ENCODE measurements at regions not wholly inside any gene's neighbourhood (a gene's known extent, or its start where the extent isn't known, plus 50 kb on each side); places are given as distances from the start of the nearest gene placed in this dataset.

DNA sequence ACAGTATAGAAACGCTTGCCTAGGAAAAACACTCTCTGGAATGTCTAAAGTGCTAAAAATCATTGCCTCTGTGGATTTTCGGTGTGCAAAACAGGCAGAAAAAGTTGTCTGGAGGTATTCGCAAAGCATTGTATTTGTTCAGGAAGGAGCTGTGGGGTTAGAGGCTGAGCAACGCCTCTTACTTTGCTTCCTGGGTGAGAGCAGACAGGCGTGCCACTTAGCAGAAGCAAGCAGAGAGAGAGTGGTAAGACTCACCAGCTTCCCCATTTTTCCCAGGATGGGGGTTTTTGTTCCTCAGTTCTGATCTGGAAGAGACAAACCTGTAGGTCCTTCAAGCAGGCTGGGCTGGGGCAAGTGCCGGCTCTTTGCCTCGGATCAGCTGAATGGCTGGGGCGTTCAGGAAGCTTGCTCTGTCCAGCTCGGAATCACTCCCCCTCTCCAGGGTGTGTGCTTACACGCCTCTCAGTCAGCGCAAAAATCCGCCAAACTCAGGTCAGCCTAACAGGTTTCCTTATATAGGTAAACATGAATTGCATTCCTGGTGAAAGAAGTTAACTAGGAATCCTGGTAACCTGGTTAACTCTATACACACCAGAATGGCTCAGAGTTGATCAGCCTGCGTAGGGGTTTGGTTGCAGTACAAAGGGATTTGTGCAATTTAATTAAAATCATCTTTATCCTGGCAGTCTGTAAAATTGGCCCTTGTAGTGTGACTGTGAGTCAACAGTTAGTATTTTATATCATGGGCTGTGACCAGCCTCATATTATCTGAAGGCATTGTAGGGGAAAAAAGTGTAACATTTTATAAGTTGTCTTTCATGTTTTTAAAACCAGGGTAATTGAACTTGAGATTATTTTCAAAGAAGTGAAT is 213.1 kb upstream of the MID1 start (continued):
- TF ChIP-seq, protein P1, sequence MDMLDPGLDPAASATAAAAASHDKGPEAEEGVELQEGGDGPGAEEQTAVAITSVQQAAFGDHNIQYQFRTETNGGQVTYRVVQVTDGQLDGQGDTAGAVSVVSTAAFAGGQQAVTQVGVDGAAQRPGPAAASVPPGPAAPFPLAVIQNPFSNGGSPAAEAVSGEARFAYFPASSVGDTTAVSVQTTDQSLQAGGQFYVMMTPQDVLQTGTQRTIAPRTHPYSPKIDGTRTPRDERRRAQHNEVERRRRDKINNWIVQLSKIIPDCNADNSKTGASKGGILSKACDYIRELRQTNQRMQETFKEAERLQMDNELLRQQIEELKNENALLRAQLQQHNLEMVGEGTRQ (IDR thresholded peaks at IDR 0.05; ENCODE audit: low read depth, low read length): no peak

DNA sequence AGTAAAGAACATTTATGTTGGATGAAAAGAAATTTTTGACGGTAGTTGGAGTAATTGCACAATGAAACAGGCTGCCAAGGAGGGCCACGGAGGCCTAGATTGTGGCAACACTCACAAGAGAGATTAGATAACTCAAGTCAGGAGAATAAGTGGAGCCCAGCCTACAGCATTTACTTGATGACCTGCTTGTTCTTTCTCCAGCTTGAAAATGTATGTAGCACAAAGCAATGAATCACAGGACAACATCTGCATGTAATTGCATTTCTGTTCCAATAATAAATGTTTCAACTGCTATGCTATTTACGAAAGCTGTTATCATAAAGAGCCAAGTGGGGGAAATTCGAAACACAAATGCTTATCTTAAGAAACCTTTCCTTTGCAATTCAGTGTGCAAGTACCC is 221.2 kb upstream of the MID1 start:
- no peaks in the 10 kb centered on the region for H3K4me1 ChIP-seq (ENCODE audit: control insufficient read depth, insufficient read depth, low read length)
- WGBS, 2 experiments (ENCODE audit: extremely low coverage in 2 of 2, insufficient read length in 1 of 2): 33% methylated on average over 1 of the region's 4 CpGs; no CpG with 5 or more reads in 1 of the 2 experiments
- no peak overlapping the region for H2BK5ac ChIP-seq (ENCODE audit: low read depth, low read length, poor library complexity, severe bottlenecking)
- no peak overlapping the region for H4K8ac ChIP-seq (ENCODE audit: low read depth in 2 of 2, low read length in 2 of 2)
- no peaks in the 10 kb centered on the region; the same call in none of the 2 replicates for H3K9me3 ChIP-seq (ENCODE audit: control insufficient read depth, insufficient read depth, low read length)
- H2BK120ac ChIP-seq (ENCODE audit: low read depth, low read length): no peak overlapping the region
- no peak overlapping the region for H4K91ac ChIP-seq (ENCODE audit: insufficient read depth, low read depth, low read length)
- no peak overlapping the region for H4K5ac ChIP-seq (ENCODE audit: low read depth, low read length)
- intact Hi-C loops (cut with micrococcal nuclease): no loop called here
- DNase-seq (peak; percentile 59), ATAC-seq (ENCODE audit: low read depth) (peak; percentile 14; the same call in 1 of the 2 replicates)
- no peak overlapping the region for H2BK20ac ChIP-seq (ENCODE audit: low read depth, low read length)
- H3K27me3 ChIP-seq (ENCODE audit: control insufficient read depth, insufficient read depth, low read length): no peaks in the 10 kb centered on the region
- dilution Hi-C loops (cut with HindIII; ENCODE audit: low sequenced_read_pairs, unreplicated experiment): no loop called here
- H3K4me2 ChIP-seq (ENCODE audit: low read depth, low read length): no peak overlapping the region
- BruUV-seq (replicated peaks): no TSS peak
- H2AK5ac ChIP-seq (ENCODE audit: low read depth, low read length): no peak overlapping the region
- no peaks in the 10 kb centered on the region for H3K9me1 ChIP-seq (ENCODE audit: insufficient read depth, low read length)
- H3K18ac ChIP-seq (ENCODE audit: low read depth, low read length): no peak overlapping the region
- ChIA-PET CTCF (no interaction called here), POLR2A (ENCODE audit: unreplicated experiment) (no interaction called here)
- H4K20me1 ChIP-seq (ENCODE audit: insufficient read depth, low read length): no peaks in the 10 kb centered on the region
- H3K79me1 ChIP-seq (ENCODE audit: low read depth in 1 of 2, low read length in 2 of 2): no peaks in the 10 kb centered on the region
- no peak overlapping the region for H2BK15ac ChIP-seq (ENCODE audit: low read depth, low read length)
- no peaks in the 10 kb centered on the region for H3K36me3 ChIP-seq (ENCODE audit: control insufficient read depth, insufficient read depth, low read length)
- no peak overlapping the region for H3K4me3 ChIP-seq (ENCODE audit: insufficient read depth, low read depth, low read length)
- H3K56ac ChIP-seq (ENCODE audit: extremely low read depth, insufficient read depth, low read length): no peak overlapping the region
- H3K27ac ChIP-seq (ENCODE audit: insufficient read depth, low read length): no peak overlapping the region
- H2AK9ac ChIP-seq (replicated peaks; ENCODE audit: low read depth, low read length, poor library complexity): no peak overlapping the region
- no peak overlapping the region for H3K9ac ChIP-seq (ENCODE audit: low read depth, low read length)
- in situ Hi-C loops (cut with MboI; ENCODE audit: low sequenced_read_pairs): no loop called here
- H3K4ac ChIP-seq (ENCODE audit: low read depth, low read length): no peak overlapping the region
- no peak for TF ChIP-seq FOS (IDR thresholded peaks at IDR 0.05; ENCODE audit: low read depth, low read length)
- TF ChIP-seq RAD21 (IDR thresholded peaks at IDR 0.05; ENCODE audit: low read length): no peak
- H2AFZ ChIP-seq (replicated peaks; ENCODE audit: low read length, poor library complexity): no peak overlapping the region
- no peak overlapping the region for H3K14ac ChIP-seq (replicated peaks; ENCODE audit: low read depth, low read length)
- H3K23ac ChIP-seq (ENCODE audit: low read depth, low read length): no peak overlapping the region
